ENCODE measurements at regions not wholly inside any gene's neighbourhood (a gene's known extent, or its start where the extent isn't known, plus 50 kb on each side); places are given as distances from the start of the nearest gene placed in this dataset.

DNA sequence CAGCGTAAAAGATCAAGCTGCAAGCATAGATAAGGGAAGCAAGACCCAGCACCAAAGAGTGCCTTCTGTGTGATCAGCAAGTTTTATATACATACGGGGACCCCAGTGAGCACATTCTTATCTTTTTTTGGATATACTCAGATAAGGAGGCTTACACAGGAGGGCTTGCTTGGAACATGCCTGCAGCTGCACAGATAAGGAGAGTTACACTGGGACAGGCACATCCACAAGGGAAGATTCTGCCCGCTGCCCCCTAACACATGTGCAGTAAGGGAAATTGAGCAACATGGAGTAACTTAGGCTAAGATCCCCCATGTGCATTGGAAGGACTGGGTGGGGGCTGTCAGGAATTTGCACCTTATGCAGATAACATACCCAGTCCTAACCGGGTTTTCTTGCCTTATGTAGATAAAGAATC is 1334.8 kb downstream of the MRPL39 start:
- intact Hi-C loops (cut with DNase I, micrococcal nuclease): no loop called here
- no peak for DNase-seq
- TF ChIP-seq, protein P1, sequence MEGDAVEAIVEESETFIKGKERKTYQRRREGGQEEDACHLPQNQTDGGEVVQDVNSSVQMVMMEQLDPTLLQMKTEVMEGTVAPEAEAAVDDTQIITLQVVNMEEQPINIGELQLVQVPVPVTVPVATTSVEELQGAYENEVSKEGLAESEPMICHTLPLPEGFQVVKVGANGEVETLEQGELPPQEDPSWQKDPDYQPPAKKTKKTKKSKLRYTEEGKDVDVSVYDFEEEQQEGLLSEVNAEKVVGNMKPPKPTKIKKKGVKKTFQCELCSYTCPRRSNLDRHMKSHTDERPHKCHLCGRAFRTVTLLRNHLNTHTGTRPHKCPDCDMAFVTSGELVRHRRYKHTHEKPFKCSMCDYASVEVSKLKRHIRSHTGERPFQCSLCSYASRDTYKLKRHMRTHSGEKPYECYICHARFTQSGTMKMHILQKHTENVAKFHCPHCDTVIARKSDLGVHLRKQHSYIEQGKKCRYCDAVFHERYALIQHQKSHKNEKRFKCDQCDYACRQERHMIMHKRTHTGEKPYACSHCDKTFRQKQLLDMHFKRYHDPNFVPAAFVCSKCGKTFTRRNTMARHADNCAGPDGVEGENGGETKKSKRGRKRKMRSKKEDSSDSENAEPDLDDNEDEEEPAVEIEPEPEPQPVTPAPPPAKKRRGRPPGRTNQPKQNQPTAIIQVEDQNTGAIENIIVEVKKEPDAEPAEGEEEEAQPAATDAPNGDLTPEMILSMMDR (IDR thresholded peaks at IDR 0.05): no peak
- Histone ChIP-seq H3K4me3 (no peak overlapping the region), H3K9me3 (peaks cover 22% of the 10 kb centered on the region), H3K4me1 (ENCODE audit: low read depth) (no peaks in the 10 kb centered on the region), H3K36me3 (ENCODE audit: low read depth) (no peaks in the 10 kb centered on the region)
- no peak for ATAC-seq

DNA sequence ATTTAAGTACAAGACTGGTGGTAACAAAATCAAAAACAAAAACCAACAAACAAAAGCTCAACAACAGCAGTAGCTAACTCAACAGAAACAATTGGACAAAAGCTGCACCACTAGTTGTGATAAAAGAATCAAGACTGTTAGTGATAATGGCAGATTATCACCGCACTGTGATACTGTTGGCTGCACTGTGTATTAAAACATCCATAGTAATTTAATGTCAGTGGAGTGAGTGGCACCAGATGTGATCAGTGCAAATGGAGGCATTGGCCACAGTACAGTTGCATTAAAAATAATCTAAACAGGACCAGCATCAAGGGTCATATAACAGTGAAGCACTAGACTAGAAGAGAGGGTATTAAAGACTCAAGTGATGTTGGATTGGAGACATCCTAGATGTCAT is 1341.3 kb downstream of the MRPL39 start:
- no peak for ATAC-seq
- H3K36me3 ChIP-seq (ENCODE audit: low read depth): no peaks in the 10 kb centered on the region
- H3K4me1 ChIP-seq (ENCODE audit: low read depth): no peaks in the 10 kb centered on the region
- peaks cover 32% of the 10 kb centered on the region for H3K9me3 ChIP-seq
- intact Hi-C loops (cut with DNase I, micrococcal nuclease): no loop called here
- TF ChIP-seq, protein P1 (IDR thresholded peaks at IDR 0.05): no peak
- DNase-seq: no peak
- H3K4me3 ChIP-seq: no peak overlapping the region

DNA sequence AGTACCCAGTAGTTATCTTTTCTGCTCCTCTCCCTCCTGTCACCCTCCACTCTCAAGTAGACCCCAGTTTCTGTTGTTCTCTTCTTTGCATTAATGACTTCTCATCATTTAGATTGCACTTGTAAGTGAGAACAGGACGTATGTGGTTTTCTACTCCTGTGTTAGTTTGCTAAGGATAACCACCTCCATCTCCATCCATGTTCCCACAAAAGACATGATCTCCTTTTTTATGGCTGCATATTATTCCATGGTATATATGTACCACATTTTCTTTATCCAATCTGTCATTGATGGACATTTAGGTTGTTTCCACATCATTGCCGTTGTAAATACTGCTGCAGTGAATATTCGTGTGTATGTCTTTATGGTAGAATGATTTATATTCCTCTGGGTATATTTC is 1346.5 kb downstream of the MRPL39 start:
- TF ChIP-seq, protein P1 (IDR thresholded peaks at IDR 0.05): no peak
- Histone ChIP-seq H3K4me3 (no peak overlapping the region), H3K36me3 (ENCODE audit: low read depth) (no peaks in the 10 kb centered on the region), H3K9me3 (peaks cover 42% of the 10 kb centered on the region), H3K4me1 (ENCODE audit: low read depth) (no peaks in the 10 kb centered on the region)
- intact Hi-C loops (cut with DNase I, micrococcal nuclease): no loop called here
- no peak for ATAC-seq
- no peak for DNase-seq

DNA sequence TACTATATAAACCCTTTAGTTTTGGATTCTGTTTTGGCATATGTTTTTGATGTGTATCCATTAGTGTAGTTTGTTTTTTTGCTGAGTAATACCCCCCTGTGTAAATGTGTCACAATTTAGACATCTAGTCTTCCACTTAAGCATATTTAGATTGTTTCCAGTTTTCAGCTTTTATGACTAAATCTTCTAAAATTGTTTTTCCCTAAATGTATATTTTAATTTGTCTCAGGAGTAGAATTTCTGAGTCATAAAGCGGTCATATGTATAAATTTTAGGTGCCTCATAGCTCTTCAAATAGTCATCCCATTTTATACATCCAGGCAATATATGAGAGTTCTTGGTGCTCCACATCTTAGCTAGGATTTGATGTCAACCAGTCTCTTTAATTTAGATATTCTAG is 1348.0 kb downstream of the MRPL39 start:
- H3K36me3 ChIP-seq (ENCODE audit: low read depth): no peaks in the 10 kb centered on the region
- H3K4me1 ChIP-seq (ENCODE audit: low read depth): no peaks in the 10 kb centered on the region
- intact Hi-C loops (cut with DNase I, micrococcal nuclease): no loop called here
- peaks cover 48% of the 10 kb centered on the region for H3K9me3 ChIP-seq
- TF ChIP-seq, protein P1 (IDR thresholded peaks at IDR 0.05): no peak
- no peak overlapping the region for H3K4me3 ChIP-seq
- no peak for DNase-seq
- no peak for ATAC-seq

DNA sequence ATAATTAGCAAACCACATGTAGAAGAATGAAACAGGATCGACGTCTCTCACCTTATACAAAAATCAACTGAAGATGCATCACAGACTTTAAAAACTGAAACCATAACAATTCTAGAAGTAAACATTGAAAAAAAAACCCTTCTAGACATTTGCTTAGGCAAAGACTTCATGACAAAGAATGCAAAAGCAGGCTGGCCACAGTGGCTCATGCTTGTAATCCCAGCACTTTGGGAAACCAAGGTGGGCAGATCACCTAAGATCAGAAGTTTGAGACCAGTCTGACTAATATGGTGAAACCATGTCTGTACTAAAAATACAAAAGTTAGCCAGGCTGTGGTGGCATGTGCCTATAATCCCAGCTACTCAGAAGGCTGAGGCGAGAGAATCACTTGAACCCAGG is 1351.7 kb downstream of the MRPL39 start:
- DNase-seq: no peak
- no peaks in the 10 kb centered on the region for H3K4me1 ChIP-seq (ENCODE audit: low read depth)
- H3K9me3 ChIP-seq: peaks cover 52% of the 10 kb centered on the region
- H3K4me3 ChIP-seq: no peak overlapping the region
- no peaks in the 10 kb centered on the region for H3K36me3 ChIP-seq (ENCODE audit: low read depth)
- no peak for ATAC-seq
- intact Hi-C loops (cut with DNase I, micrococcal nuclease): no loop called here
- TF ChIP-seq, protein P1 (IDR thresholded peaks at IDR 0.05): no peak

DNA sequence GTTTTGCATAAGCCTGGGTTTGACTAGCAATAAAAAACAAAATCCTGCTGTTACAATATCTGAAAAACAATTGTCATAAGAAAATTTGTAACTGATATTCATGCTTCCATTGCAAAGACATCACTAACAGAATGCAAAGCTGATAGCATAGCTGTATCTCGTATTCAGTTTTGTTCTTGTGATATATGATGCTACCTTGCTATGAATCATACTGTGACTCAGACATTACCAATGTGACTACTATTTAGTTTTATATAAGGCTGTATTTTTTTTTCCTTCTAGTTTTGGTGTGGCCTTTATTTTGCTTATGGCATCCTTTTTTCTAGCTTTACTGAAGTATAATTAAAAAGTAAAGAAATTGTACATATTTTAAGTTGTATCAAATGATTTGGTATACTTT is 1381.8 kb downstream of the MRPL39 start:
- H3K4me3 ChIP-seq: no peak overlapping the region
- no peaks in the 10 kb centered on the region for H3K36me3 ChIP-seq (ENCODE audit: low read depth)
- DNase-seq: no peak
- TF ChIP-seq, protein P1 (IDR thresholded peaks at IDR 0.05): no peak
- H3K4me1 ChIP-seq (ENCODE audit: low read depth): no peaks in the 10 kb centered on the region
- no peak for ATAC-seq
- peaks cover 34% of the 10 kb centered on the region for H3K9me3 ChIP-seq
- intact Hi-C loops (cut with DNase I, micrococcal nuclease): no loop called here

Data from mucosa of descending colon (tissue), 3 donors.